Stomach smooth muscle (tissue), 2 donors: ENCODE measurements at regions not wholly inside any gene's neighbourhood (a gene's known extent, or its start where the extent isn't known, plus 50 kb on each side); places are given as distances from the start of the nearest gene placed in this dataset.
"Not testable (repeated sequence)": the region's sequence is repeated elsewhere in the genome, so short reads cannot be mapped to it uniquely, and the experiment has no call there.

Experiments used
- H3K27ac ChIP-seq: one replicate; pipeline ENCODE4 v1.7.0; 2013; ENCODE audit warnings: mild to moderate bottlenecking, low read length, inconsistent platforms
- H3K27me3 ChIP-seq, 2 donors: one replicate each; pipeline ENCODE4 v1.7.0; 2013; ENCODE audit warnings: low read length in 2 of 2; ENCODE audit not compliant: insufficient read depth in 2 of 2, control insufficient read depth in 1 of 2
- H3K36me3 ChIP-seq, 2 donors: one replicate each; pipeline ENCODE4 v1.7.0; 2013; ENCODE audit warnings: low read length in 2 of 2; ENCODE audit not compliant: control insufficient read depth in 2 of 2, insufficient read depth in 2 of 2
- H3K4me1 ChIP-seq: one replicate; pipeline ENCODE4 v1.7.0; 2013; ENCODE audit warnings: low read length; ENCODE audit not compliant: control insufficient read depth, insufficient read depth
- H3K4me3 ChIP-seq, 2 donors: one replicate each; pipeline ENCODE4 v1.7.0; 2013; ENCODE audit warnings: low read length in 2 of 2
- H3K9ac ChIP-seq, 2 donors: one replicate each; pipeline ENCODE4 v1.7.0; 2013; ENCODE audit warnings: low read length in 2 of 2, mild to moderate bottlenecking in 1 of 2
- H3K9me3 ChIP-seq, 2 donors: one replicate each; pipeline ENCODE4 v1.7.0; 2013; ENCODE audit warnings: low read length in 2 of 2; ENCODE audit not compliant: control insufficient read depth in 2 of 2
- donor health status: healthy.
- donor health status: Pancreatic carcinoma.

- H3K4me1 ChIP-seq, H3K27me3 ChIP-seq, H3K4me3 ChIP-seq, H3K36me3 ChIP-seq, H3K9me3 ChIP-seq, H3K27ac ChIP-seq, H3K9ac ChIP-seq: not testable (repeated sequence)
Measured at GRCh38 chr4:3984796-3985195, 218.6 kb downstream of the ADRA2C start.

GRCh38 chr4:3986412-3986811, 220.2 kb downstream of the ADRA2C start:
- not testable (repeated sequence) for H3K36me3 ChIP-seq, H3K9me3 ChIP-seq, H3K27ac ChIP-seq, H3K4me1 ChIP-seq, H3K4me3 ChIP-seq, H3K9ac ChIP-seq, H3K27me3 ChIP-seq

GRCh38 chr4:3997386-3997785, 229.3 kb downstream of the OTOP1 start:
- not testable (repeated sequence) for H3K4me3 ChIP-seq, H3K4me1 ChIP-seq, H3K27ac ChIP-seq, H3K27me3 ChIP-seq, H3K36me3 ChIP-seq, H3K9ac ChIP-seq, H3K9me3 ChIP-seq

- H3K9me3 ChIP-seq, H3K4me3 ChIP-seq, H3K4me1 ChIP-seq, H3K27me3 ChIP-seq, H3K27ac ChIP-seq, H3K9ac ChIP-seq, H3K36me3 ChIP-seq: not testable (repeated sequence)
Measured at GRCh38 chr4:4004036-4004435, 222.7 kb downstream of the OTOP1 start.

- not testable (repeated sequence) for H3K27me3 ChIP-seq, H3K4me3 ChIP-seq, H3K9me3 ChIP-seq, H3K4me1 ChIP-seq, H3K27ac ChIP-seq, H3K36me3 ChIP-seq, H3K9ac ChIP-seq
Measured at GRCh38 chr4:4004702-4005101, 222.0 kb downstream of the OTOP1 start.

- H3K27me3 ChIP-seq, H3K36me3 ChIP-seq, H3K4me1 ChIP-seq, H3K9ac ChIP-seq, H3K4me3 ChIP-seq, H3K27ac ChIP-seq, H3K9me3 ChIP-seq: not testable (repeated sequence)
Measured at GRCh38 chr4:4006356-4006755, 220.4 kb downstream of the OTOP1 start.

GRCh38 chr4:4019071-4019470, 207.7 kb downstream of the OTOP1 start:
- H3K9ac ChIP-seq, H3K27ac ChIP-seq, H3K9me3 ChIP-seq, H3K4me1 ChIP-seq, H3K4me3 ChIP-seq, H3K36me3 ChIP-seq, H3K27me3 ChIP-seq: not testable (repeated sequence)

- not testable (repeated sequence) for H3K27me3 ChIP-seq, H3K4me1 ChIP-seq, H3K9me3 ChIP-seq, H3K27ac ChIP-seq, H3K9ac ChIP-seq, H3K4me3 ChIP-seq, H3K36me3 ChIP-seq
Measured at GRCh38 chr4:4021161-4021560, 205.6 kb downstream of the OTOP1 start.

GRCh38 chr4:4026708-4027107, 200.0 kb downstream of the OTOP1 start:
- not testable (repeated sequence) for H3K27me3 ChIP-seq, H3K27ac ChIP-seq, H3K4me1 ChIP-seq, H3K4me3 ChIP-seq, H3K9ac ChIP-seq, H3K9me3 ChIP-seq, H3K36me3 ChIP-seq

- not testable (repeated sequence) for H3K4me1 ChIP-seq, H3K9ac ChIP-seq, H3K27ac ChIP-seq, H3K9me3 ChIP-seq, H3K4me3 ChIP-seq, H3K36me3 ChIP-seq, H3K27me3 ChIP-seq
Measured at GRCh38 chr4:4028752-4029151, 198.0 kb downstream of the OTOP1 start.

- H3K27me3 ChIP-seq, H3K4me1 ChIP-seq, H3K4me3 ChIP-seq, H3K36me3 ChIP-seq, H3K9me3 ChIP-seq, H3K27ac ChIP-seq, H3K9ac ChIP-seq: not testable (repeated sequence)
Measured at GRCh38 chr4:4030509-4030908, 196.2 kb downstream of the OTOP1 start.
